ENCODE measurements at regions not wholly inside any gene's neighbourhood (a gene's known extent, or its start where the extent isn't known, plus 50 kb on each side); places are given as distances from the start of the nearest gene placed in this dataset.

GRCh38 chr16:64121473-64121872 lies 1000.4 kb downstream of the CDH11 start:
- DNase-seq, result no peak
- no peak overlapping the region for H3K4me3 ChIP-seq (ENCODE audit: low read length)
- H3K27me3 ChIP-seq (ENCODE audit: control insufficient read depth, insufficient read depth, low read length), result no peaks in the 10 kb centered on the region
- no peaks in the 10 kb centered on the region for H3K4me1 ChIP-seq (ENCODE audit: control insufficient read depth, insufficient read depth, low read length)
- H3K27ac ChIP-seq (ENCODE audit: low read length), result no peak overlapping the region
- no peaks in the 10 kb centered on the region for H3K36me3 ChIP-seq (ENCODE audit: control insufficient read depth, insufficient read depth, low read length)
- 100% methylated on average over 1 of the region's 3 CpGs for WGBS (ENCODE audit: insufficient coverage, low lambda C conversion rate)
- no peaks in the 10 kb centered on the region for H3K9me3 ChIP-seq (ENCODE audit: control insufficient read depth, low read depth, low read length)

GRCh38 chr16:64116151-64116550 lies 1005.7 kb downstream of the CDH11 start:
- Histone ChIP-seq H3K27me3 (ENCODE audit: control insufficient read depth, insufficient read depth, low read length) (no peaks in the 10 kb centered on the region), H3K9me3 (ENCODE audit: control insufficient read depth, low read depth, low read length) (no peaks in the 10 kb centered on the region), H3K36me3 (ENCODE audit: control insufficient read depth, insufficient read depth, low read length) (no peaks in the 10 kb centered on the region), H3K4me3 (ENCODE audit: low read length) (no peak overlapping the region), H3K4me1 (ENCODE audit: control insufficient read depth, insufficient read depth, low read length) (no peaks in the 10 kb centered on the region), H3K27ac (ENCODE audit: low read length) (no peak overlapping the region)
- no CpG with 5 or more reads among the region's 1 CpG for WGBS (ENCODE audit: insufficient coverage, low lambda C conversion rate)
- no peak for DNase-seq

GRCh38 chr16:64109241-64109640 lies 1012.6 kb downstream of the CDH11 start:
- no peaks in the 10 kb centered on the region for H3K4me1 ChIP-seq (ENCODE audit: control insufficient read depth, insufficient read depth, low read length)
- no peak for DNase-seq

GRCh38 chr16:64102654-64103053 lies 1019.2 kb downstream of the CDH11 start:
- H3K4me3 ChIP-seq (ENCODE audit: low read length), result no peak overlapping the region
- no peak for DNase-seq
- H3K4me1 ChIP-seq (ENCODE audit: control insufficient read depth, insufficient read depth, low read length), result no peaks in the 10 kb centered on the region

More at GRCh38 chr16:64109241-64109640, 1012.6 kb downstream of the CDH11 start:
- H3K36me3 ChIP-seq (ENCODE audit: control insufficient read depth, insufficient read depth, low read length), result no peaks in the 10 kb centered on the region
- WGBS (ENCODE audit: insufficient coverage, low lambda C conversion rate), result 0% methylated on average over 1 of the region's 2 CpGs
- no peaks in the 10 kb centered on the region for H3K27me3 ChIP-seq (ENCODE audit: control insufficient read depth, insufficient read depth, low read length)
- H3K9me3 ChIP-seq (ENCODE audit: control insufficient read depth, low read depth, low read length), result no peaks in the 10 kb centered on the region
- no peak overlapping the region for H3K27ac ChIP-seq (ENCODE audit: low read length)
- no peak overlapping the region for H3K4me3 ChIP-seq (ENCODE audit: low read length)

GRCh38 chr16:64098451-64098850 lies 1023.4 kb downstream of the CDH11 start:
- Histone ChIP-seq H3K27me3 (ENCODE audit: control insufficient read depth, insufficient read depth, low read length) (no peaks in the 10 kb centered on the region), H3K36me3 (ENCODE audit: control insufficient read depth, insufficient read depth, low read length) (no peaks in the 10 kb centered on the region), H3K9me3 (ENCODE audit: control insufficient read depth, low read depth, low read length) (no peaks in the 10 kb centered on the region), H3K4me1 (ENCODE audit: control insufficient read depth, insufficient read depth, low read length) (no peaks in the 10 kb centered on the region), H3K4me3 (ENCODE audit: low read length) (no peak overlapping the region), H3K27ac (ENCODE audit: low read length) (no peak overlapping the region)
- 83% methylated on average over 1 of the region's 1 CpG for WGBS (ENCODE audit: insufficient coverage, low lambda C conversion rate)
- DNase-seq, result no peak

More at GRCh38 chr16:64102654-64103053, 1019.2 kb downstream of the CDH11 start:
- Histone ChIP-seq H3K9me3 (ENCODE audit: control insufficient read depth, low read depth, low read length) (no peaks in the 10 kb centered on the region), H3K36me3 (ENCODE audit: control insufficient read depth, insufficient read depth, low read length) (no peaks in the 10 kb centered on the region), H3K27ac (ENCODE audit: low read length) (no peak overlapping the region), H3K27me3 (ENCODE audit: control insufficient read depth, insufficient read depth, low read length) (no peaks in the 10 kb centered on the region)
- no CpG with 5 or more reads among the region's 2 CpGs for WGBS (ENCODE audit: insufficient coverage, low lambda C conversion rate)

GRCh38 chr16:64096689-64097088 lies 1025.2 kb downstream of the CDH11 start:
- H3K4me3 ChIP-seq (ENCODE audit: low read length), result no peak overlapping the region
- WGBS (ENCODE audit: insufficient coverage, low lambda C conversion rate), result no CpG with 5 or more reads among the region's 1 CpG
- no peaks in the 10 kb centered on the region for H3K4me1 ChIP-seq (ENCODE audit: control insufficient read depth, insufficient read depth, low read length)
- H3K27me3 ChIP-seq (ENCODE audit: control insufficient read depth, insufficient read depth, low read length), result no peaks in the 10 kb centered on the region
- no peaks in the 10 kb centered on the region for H3K36me3 ChIP-seq (ENCODE audit: control insufficient read depth, insufficient read depth, low read length)
- H3K27ac ChIP-seq (ENCODE audit: low read length), result no peak overlapping the region
- DNase-seq, result no peak
- H3K9me3 ChIP-seq (ENCODE audit: control insufficient read depth, low read depth, low read length), result no peaks in the 10 kb centered on the region

GRCh38 chr16:64094992-64095634 lies 1026.8 kb downstream of the CDH11 start:
- WGBS (ENCODE audit: insufficient coverage, low lambda C conversion rate), result 63% methylated on average over 1 of the region's 7 CpGs
- no peak overlapping the region for H3K27ac ChIP-seq (ENCODE audit: low read length)
- no peaks in the 10 kb centered on the region for H3K4me1 ChIP-seq (ENCODE audit: control insufficient read depth, insufficient read depth, low read length)
- no peaks in the 10 kb centered on the region for H3K27me3 ChIP-seq (ENCODE audit: control insufficient read depth, insufficient read depth, low read length)
- no peaks in the 10 kb centered on the region for H3K36me3 ChIP-seq (ENCODE audit: control insufficient read depth, insufficient read depth, low read length)
- DNase-seq, result no peak
- no peaks in the 10 kb centered on the region for H3K9me3 ChIP-seq (ENCODE audit: control insufficient read depth, low read depth, low read length)
- H3K4me3 ChIP-seq (ENCODE audit: low read length), result no peak overlapping the region

- Histone ChIP-seq H3K27ac (ENCODE audit: low read length) (no peak overlapping the region), H3K4me1 (ENCODE audit: control insufficient read depth, insufficient read depth, low read length) (no peaks in the 10 kb centered on the region), H3K36me3 (ENCODE audit: control insufficient read depth, insufficient read depth, low read length) (no peaks in the 10 kb centered on the region), H3K4me3 (ENCODE audit: low read length) (no peak overlapping the region), H3K27me3 (ENCODE audit: control insufficient read depth, insufficient read depth, low read length) (no peaks in the 10 kb centered on the region), H3K9me3 (ENCODE audit: control insufficient read depth, low read depth, low read length) (no peaks in the 10 kb centered on the region)
- WGBS (ENCODE audit: insufficient coverage, low lambda C conversion rate), result 33% methylated on average over 1 of the region's 4 CpGs
- DNase-seq, result no peak
Measured at GRCh38 chr16:64094181-64094965, 1027.5 kb downstream of the CDH11 start.

- H3K27me3 ChIP-seq (ENCODE audit: control insufficient read depth, insufficient read depth, low read length), result no peaks in the 10 kb centered on the region
- WGBS (ENCODE audit: insufficient coverage, low lambda C conversion rate), result 94% methylated on average over 2 of the region's 3 CpGs
- no peaks in the 10 kb centered on the region for H3K4me1 ChIP-seq (ENCODE audit: control insufficient read depth, insufficient read depth, low read length)
- no peak for DNase-seq
- no peak overlapping the region for H3K4me3 ChIP-seq (ENCODE audit: low read length)
- no peaks in the 10 kb centered on the region for H3K9me3 ChIP-seq (ENCODE audit: control insufficient read depth, low read depth, low read length)
- no peak overlapping the region for H3K27ac ChIP-seq (ENCODE audit: low read length)
- H3K36me3 ChIP-seq (ENCODE audit: control insufficient read depth, insufficient read depth, low read length), result no peaks in the 10 kb centered on the region
Measured at GRCh38 chr16:64092271-64092670, 1029.6 kb downstream of the CDH11 start.

- DNase-seq, result no peak
- Histone ChIP-seq H3K36me3 (ENCODE audit: control insufficient read depth, insufficient read depth, low read length) (no peaks in the 10 kb centered on the region), H3K4me3 (ENCODE audit: low read length) (no peak overlapping the region), H3K27ac (ENCODE audit: low read length) (no peak overlapping the region), H3K4me1 (ENCODE audit: control insufficient read depth, insufficient read depth, low read length) (no peaks in the 10 kb centered on the region), H3K9me3 (ENCODE audit: control insufficient read depth, low read depth, low read length) (no peaks in the 10 kb centered on the region), H3K27me3 (ENCODE audit: control insufficient read depth, insufficient read depth, low read length) (no peaks in the 10 kb centered on the region)
- no CpG with 5 or more reads among the region's 2 CpGs for WGBS (ENCODE audit: insufficient coverage, low lambda C conversion rate)
Measured at GRCh38 chr16:64090327-64090726, 1031.5 kb downstream of the CDH11 start.

- peak in 1 of 2 donors; percentile 8 for DNase-seq
Measured at GRCh38 chr16:64089697-64090096, 1032.2 kb downstream of the CDH11 start.

More at GRCh38 chr16:64089697-64090096, 1032.2 kb downstream of the CDH11 start:
- H3K27me3 ChIP-seq (ENCODE audit: control insufficient read depth, insufficient read depth, low read length), result no peaks in the 10 kb centered on the region
- H3K4me1 ChIP-seq (ENCODE audit: control insufficient read depth, insufficient read depth, low read length), result no peaks in the 10 kb centered on the region
- no peaks in the 10 kb centered on the region for H3K9me3 ChIP-seq (ENCODE audit: control insufficient read depth, low read depth, low read length)
- H3K4me3 ChIP-seq (ENCODE audit: low read length), result no peak overlapping the region
- no peaks in the 10 kb centered on the region for H3K36me3 ChIP-seq (ENCODE audit: control insufficient read depth, insufficient read depth, low read length)
- H3K27ac ChIP-seq (ENCODE audit: low read length), result no peak overlapping the region
